SK-N-SH (cell line): ENCODE measurements at regions not wholly inside any gene's neighbourhood (a gene's known extent, or its start where the extent isn't known, plus 50 kb on each side); places are given as distances from the start of the nearest gene placed in this dataset.

ENCODE experiments used
- CTCF ChIA-PET: fragments of 300-600, 350-600 bp; formaldehyde crosslinking; extraction: SDS; loops from one replicate; lab custom pipeline; 2021; lab: Yijun Ruan, JAX
- POLR2A ChIA-PET: fragments of 350-600 bp; sonication (Branson Sonifier 250); formaldehyde crosslinking; extraction: SDS; loops from one replicate; lab custom pipeline; 2020; ENCODE audit warnings: antibody characterized with exemption, inconsistent platforms; lab: Yijun Ruan, JAX
- DNase-seq: peaks from one replicate; pipeline ENCODE4 v3.0.0; 2012
- H2AFZ ChIP-seq: fragments of 200-600 bp; sonication (generic); 2 replicates; pipeline ENCODE4 v1.8.1; 2016; ENCODE audit warnings: antibody characterized with exemption, mild to moderate bottlenecking, low read depth
- H3F3A ChIP-seq: fragments of 200-600 bp; sonication (generic); replicated peaks from 2 replicates; pipeline ENCODE3; 2016; ENCODE audit warnings: antibody characterized with exemption, mild to moderate bottlenecking; ENCODE audit not compliant: insufficient read depth
- H3K27ac ChIP-seq, 2 experiments: fragments of 200-500 bp in 1 of 2; fragments of 200-600 bp in 1 of 2; sonication (Bioruptor generic) in 1 of 2; sonication (generic), shearing (Covaris generic) in 1 of 2; 2 replicates each; pipeline versions ENCODE4 v1.5.1 to v1.6.1; 2014 to 2016; ENCODE audit warnings: low read depth in 2 of 2, inconsistent platforms in 1 of 2, low read length in 1 of 2, mild to moderate bottlenecking in 1 of 2, mixed read lengths in 1 of 2
- H3K27me3 ChIP-seq: fragments of 200-600 bp; sonication (generic), shearing (Covaris generic); 2 replicates; pipeline ENCODE4 v1.6.1; 2016; ENCODE audit warnings: mixed run types; ENCODE audit not compliant: insufficient read depth
- H3K36me3 ChIP-seq, 2 experiments: fragments of 200-500 bp in 1 of 2; fragments of 200-600 bp in 1 of 2; sonication (Bioruptor generic) in 1 of 2; sonication (generic) in 1 of 2; replicated peaks in 1 of 2; 2 replicates each; pipeline versions ENCODE3 to v1.5.1; 2014 to 2016; ENCODE audit warnings: low read length in 1 of 2, mild to moderate bottlenecking in 1 of 2; ENCODE audit not compliant: insufficient read depth in 2 of 2, control insufficient read depth in 1 of 2
- H3K4me1 ChIP-seq, 2 experiments: fragments of 200-500 bp in 1 of 2; fragments of 200-600 bp in 1 of 2; sonication (Bioruptor generic) in 1 of 2; sonication (generic), shearing (Covaris generic) in 1 of 2; 2 replicates each; pipeline versions ENCODE4 v1.5.1 to v1.6.1; 2014 to 2016; ENCODE audit warnings: low read depth in 1 of 2, low read length in 1 of 2, mixed run types in 1 of 2; ENCODE audit not compliant: insufficient read depth in 2 of 2, control insufficient read depth in 1 of 2
- H3K4me2 ChIP-seq: fragments of 200-600 bp; sonication (generic), shearing (Covaris generic); 2 replicates; pipeline ENCODE4 v1.6.1; 2017; ENCODE audit warnings: mixed run types
- H3K4me3 ChIP-seq, 2 experiments: fragments of 200-500 bp in 1 of 2; fragments of 200-600 bp in 1 of 2; sonication (Bioruptor generic) in 1 of 2; sonication (generic), shearing (Covaris generic) in 1 of 2; 2 replicates each; pipeline versions ENCODE4 v1.5.1 to v1.8.1; 2014 to 2016; ENCODE audit warnings: low read depth in 2 of 2, inconsistent platforms in 1 of 2, low read length in 1 of 2, mild to moderate bottlenecking in 1 of 2, mixed read lengths in 1 of 2, moderate library complexity in 1 of 2
- H3K79me2 ChIP-seq: fragments of 200-600 bp; sonication (generic); 2 replicates; pipeline ENCODE4 v1.8.1; 2017; ENCODE audit warnings: mild to moderate bottlenecking; ENCODE audit not compliant: insufficient read depth
- H3K9ac ChIP-seq: fragments of 200-600 bp; sonication (generic); 2 replicates; pipeline ENCODE4 v1.6.1; 2017; ENCODE audit warnings: mixed run types
- H3K9me2 ChIP-seq: fragments of 200-600 bp; sonication (generic); 2 replicates; pipeline ENCODE4 v1.6.1; 2017; ENCODE audit warnings: mixed run types
- H3K9me3 ChIP-seq: fragments of 200-600 bp; sonication (generic); 2 replicates; pipeline ENCODE4 v1.6.1; 2017; ENCODE audit warnings: mixed run types, mild to moderate bottlenecking, moderate library complexity
- H4K20me1 ChIP-seq: fragments of 200-600 bp; sonication (generic); 2 replicates; pipeline ENCODE4 v1.6.1; 2017; ENCODE audit warnings: mild to moderate bottlenecking, mixed run types; ENCODE audit not compliant: insufficient read depth
- CTCF ChIP-seq: fragments of 200-600 bp; sonication (generic); IDR thresholded peaks from 2 replicates; pipeline ENCODE4 v1.6.1; 2017; ENCODE audit warnings: antibody characterized with exemption, mild to moderate bottlenecking, moderate library complexity
- FOSL2 ChIP-seq: IDR thresholded peaks from 2 replicates; pipeline ENCODE4 v1.4.0; 2012; ENCODE audit warnings: low read depth, mild to moderate bottlenecking, moderate library complexity, borderline replicate concordance
- FOXM1 ChIP-seq: IDR thresholded peaks from 2 replicates; pipeline ENCODE4 v1.4.0; 2012; ENCODE audit warnings: low read depth, mild to moderate bottlenecking
- GABPA ChIP-seq: IDR thresholded peaks from 2 replicates; pipeline ENCODE4 v1.4.0; 2012; ENCODE audit warnings: low read depth, mild to moderate bottlenecking
- IRF3 ChIP-seq: fragments of 150-350 bp; IDR thresholded peaks from 2 replicates; pipeline ENCODE4 v1.6.1; 2016; ENCODE audit warnings: mild to moderate bottlenecking, low read depth, low read length
- JUND ChIP-seq: IDR thresholded peaks from 2 replicates; pipeline ENCODE4 v1.4.0; 2012
- PBX3 ChIP-seq: IDR thresholded peaks from 2 replicates; pipeline ENCODE4; 2012
- POLR2AphosphoS5 ChIP-seq: IDR thresholded peaks from 2 replicates; pipeline ENCODE4 v1.6.1; 2012; ENCODE audit warnings: low read depth, low read length
- RAD21 ChIP-seq: IDR thresholded peaks from 2 replicates; pipeline ENCODE4 v1.6.1; 2012; ENCODE audit warnings: mild to moderate bottlenecking, low read length
- REST ChIP-seq: IDR thresholded peaks from 2 replicates; pipeline ENCODE4 v1.6.1; 2012; ENCODE audit warnings: mild to moderate bottlenecking, low read depth, low read length, moderate library complexity
- RFX5 ChIP-seq: IDR thresholded peaks from 2 replicates; pipeline ENCODE4 v1.6.1; 2012; ENCODE audit warnings: mild to moderate bottlenecking, improper control_type of control experiment, low read length
- SIN3A ChIP-seq: IDR thresholded peaks from 2 replicates; pipeline ENCODE4 v1.6.1; 2012; ENCODE audit warnings: low read depth, mild to moderate bottlenecking, low read length, moderate library complexity, borderline replicate concordance
- TAF1 ChIP-seq: IDR thresholded peaks from 2 replicates; pipeline ENCODE4 v1.6.1; 2012; ENCODE audit warnings: low read depth, mild to moderate bottlenecking, low read length, moderate library complexity, borderline replicate concordance
- TEAD4 ChIP-seq: IDR thresholded peaks from 2 replicates; pipeline ENCODE4 v1.4.0; 2012; ENCODE audit warnings: mild to moderate bottlenecking, borderline replicate concordance; ENCODE audit not compliant: insufficient read depth
- ZBTB33 ChIP-seq: IDR thresholded peaks from 2 replicates; pipeline ENCODE4 v1.4.0; 2012; ENCODE audit warnings: low read depth, borderline replicate concordance
- WGBS: methylation state at CpG from one replicate; pipeline ENCODE4 v1.1.6; 2017; ENCODE audit warnings: low lambda C conversion rate; 5-methylcytosine and 5-hydroxymethylcytosine counted together

- H3K27me3 ChIP-seq, result no peaks in the 10 kb centered on the region
- ChIA-PET CTCF (no interaction called here), POLR2A (no interaction called here)
- no peaks in the 10 kb centered on the region for H3K9me3 ChIP-seq
- WGBS, result 0% methylated on average over 1 of the region's 2 CpGs
- no peak overlapping the region for H3K27ac ChIP-seq
- no peaks in the 10 kb centered on the region for H3K4me1 ChIP-seq
- TF ChIP-seq TAF1 (no peak), RAD21 (no peak), RFX5 (no peak), GABPA (no peak), FOSL2 (no peak), ZBTB33 (no peak), CTCF (no peak), JUND (no peak), TEAD4 (no peak), IRF3 (no peak), PBX3 (no peak), POLR2AphosphoS5 (no peak), SIN3A (no peak), REST (no peak), FOXM1 (no peak)
- H3F3A ChIP-seq, result no peaks in the 10 kb centered on the region
- H3K4me3 ChIP-seq, result no peak overlapping the region
- no peaks in the 10 kb centered on the region for H3K36me3 ChIP-seq
- H4K20me1 ChIP-seq, result no peaks in the 10 kb centered on the region
- no peak overlapping the region for H3K9ac ChIP-seq
- no peak for DNase-seq
- no peaks in the 10 kb centered on the region for H3K9me2 ChIP-seq
- no peaks in the 10 kb centered on the region for H3K79me2 ChIP-seq
- no peak overlapping the region for H2AFZ ChIP-seq
- no peak overlapping the region for H3K4me2 ChIP-seq
Measured at GRCh38 chr1:5111581-5111980, 457.2 kb downstream of the AJAP1 start.
